Breast epithelium (tissue), 3 donors: ENCODE measurements at regions not wholly inside any gene's neighbourhood (a gene's known extent, or its start where the extent isn't known, plus 50 kb on each side); places are given as distances from the start of the nearest gene placed in this dataset.

Experiments
- POLR2AphosphoS5 ChIP-seq, 3 donors: sonication (generic); formaldehyde crosslinking; IDR thresholded peaks; one replicate each; pipeline ENCODE4 v1.6.1; 2017; ENCODE audit warnings: antibody characterized with exemption in 3 of 3
- TF ChIP-seq, protein P1 (sequence below), 3 donors: fragments of 450-650 bp; IDR thresholded peaks; one replicate each; pipeline ENCODE4 v1.5.1; 2016 to 2017; ENCODE audit warnings: antibody characterized with exemption in 3 of 3, mild to moderate bottlenecking in 3 of 3, moderate library complexity in 3 of 3

DNA sequence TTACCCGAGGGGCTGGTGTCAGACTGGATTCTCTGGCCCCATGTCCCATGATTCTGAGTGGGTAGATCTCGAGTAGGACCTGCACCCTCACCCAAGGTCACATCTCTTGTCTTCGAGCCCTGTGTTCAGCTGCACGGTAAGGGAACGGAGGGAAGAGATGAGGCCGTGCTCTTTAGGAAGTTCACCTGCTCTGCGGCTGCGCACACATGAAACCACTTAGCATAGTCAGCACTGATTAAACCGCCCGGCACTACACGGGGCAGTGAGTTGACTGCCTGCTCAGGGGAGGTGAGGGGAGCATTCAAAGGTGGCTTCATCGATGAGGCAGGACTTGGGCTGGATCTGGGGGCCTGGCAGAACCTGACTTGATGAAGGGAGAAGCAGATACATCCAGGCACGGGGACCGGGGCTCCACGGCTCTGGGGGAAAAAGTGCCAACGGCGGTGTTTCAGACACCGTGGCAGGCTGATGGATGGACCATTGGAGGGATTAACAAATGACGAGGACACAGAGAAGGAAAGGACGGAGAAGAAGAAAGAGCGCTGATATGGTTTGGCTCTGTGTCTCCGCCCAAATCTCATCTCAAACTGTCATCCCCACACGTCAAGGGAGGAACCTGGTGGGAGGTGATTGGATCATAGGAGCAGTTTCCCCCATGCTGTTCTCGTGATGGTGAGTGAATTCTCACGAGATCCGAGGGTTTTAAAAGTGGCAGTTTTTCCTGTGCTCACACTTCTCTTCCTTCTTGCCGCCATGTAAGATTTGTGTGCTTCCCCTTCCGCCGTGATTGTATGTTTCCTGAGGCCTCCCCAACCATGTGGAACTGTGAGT, 248.6 kb downstream of the CYP26B1 start:
- TF ChIP-seq, protein P1, sequence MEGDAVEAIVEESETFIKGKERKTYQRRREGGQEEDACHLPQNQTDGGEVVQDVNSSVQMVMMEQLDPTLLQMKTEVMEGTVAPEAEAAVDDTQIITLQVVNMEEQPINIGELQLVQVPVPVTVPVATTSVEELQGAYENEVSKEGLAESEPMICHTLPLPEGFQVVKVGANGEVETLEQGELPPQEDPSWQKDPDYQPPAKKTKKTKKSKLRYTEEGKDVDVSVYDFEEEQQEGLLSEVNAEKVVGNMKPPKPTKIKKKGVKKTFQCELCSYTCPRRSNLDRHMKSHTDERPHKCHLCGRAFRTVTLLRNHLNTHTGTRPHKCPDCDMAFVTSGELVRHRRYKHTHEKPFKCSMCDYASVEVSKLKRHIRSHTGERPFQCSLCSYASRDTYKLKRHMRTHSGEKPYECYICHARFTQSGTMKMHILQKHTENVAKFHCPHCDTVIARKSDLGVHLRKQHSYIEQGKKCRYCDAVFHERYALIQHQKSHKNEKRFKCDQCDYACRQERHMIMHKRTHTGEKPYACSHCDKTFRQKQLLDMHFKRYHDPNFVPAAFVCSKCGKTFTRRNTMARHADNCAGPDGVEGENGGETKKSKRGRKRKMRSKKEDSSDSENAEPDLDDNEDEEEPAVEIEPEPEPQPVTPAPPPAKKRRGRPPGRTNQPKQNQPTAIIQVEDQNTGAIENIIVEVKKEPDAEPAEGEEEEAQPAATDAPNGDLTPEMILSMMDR (IDR thresholded peaks at IDR 0.05), result no peak
- no peak for TF ChIP-seq POLR2AphosphoS5 (IDR thresholded peaks at IDR 0.05)
